GM19043 (cell line): ENCODE measurements at regions not wholly inside any gene's neighbourhood (a gene's known extent, or its start where the extent isn't known, plus 50 kb on each side); places are given as distances from the start of the nearest gene placed in this dataset.

Experiments
- ATAC-seq: cut with Tn5 transposase; IDR thresholded peaks from one replicate; pipeline ENCODE4 v1.9.1; 2021; ENCODE audit warnings: low read depth; ENCODE audit not compliant: unreplicated experiment

DNA sequence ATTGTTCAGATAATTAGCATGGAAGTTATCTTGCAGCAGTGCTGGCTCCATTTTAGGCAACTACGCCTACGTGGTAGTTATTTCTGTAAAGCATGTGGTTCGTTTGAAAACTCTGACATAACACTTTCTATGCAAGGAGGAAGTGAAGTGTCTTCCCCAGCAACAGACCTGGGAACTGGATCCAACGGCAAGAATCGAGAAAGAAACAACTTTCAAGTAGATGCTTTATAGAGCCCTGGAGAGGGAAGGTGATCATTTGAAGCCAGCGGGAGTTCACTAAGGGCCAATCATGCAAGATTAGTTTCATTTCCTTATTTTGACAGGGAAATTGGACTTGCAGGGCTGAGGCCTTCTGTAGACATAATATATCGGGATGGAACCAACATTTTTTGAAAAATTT, 218.3 kb downstream of the ACKR3 start:
- no peak for ATAC-seq

DNA sequence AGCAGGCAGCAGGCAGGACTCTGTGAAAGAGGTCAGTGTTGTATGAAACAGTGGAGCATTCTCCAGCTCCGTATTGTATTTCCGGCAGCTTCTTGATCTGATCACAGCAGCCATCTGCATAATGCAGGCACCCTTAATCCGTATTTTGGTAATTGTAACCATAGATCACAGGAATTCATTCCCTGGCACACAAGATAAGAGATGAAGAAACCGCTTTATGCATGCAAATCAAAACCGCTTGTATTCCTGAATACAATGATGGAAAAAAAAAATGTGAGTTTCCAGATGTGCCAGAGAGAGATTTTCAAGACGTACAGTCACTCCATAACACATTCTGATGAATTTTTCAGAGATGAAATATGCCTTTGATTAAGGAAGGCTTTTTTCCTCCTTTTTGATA, 221.3 kb downstream of the ACKR3 start:
- no peak for ATAC-seq

- no peak for ATAC-seq
Observed at GRCh38 chr2:236793023-236794011, 223.7 kb downstream of the ACKR3 start.

- no peak for ATAC-seq
Observed at GRCh38 chr2:236794176-236794957, 224.7 kb downstream of the ACKR3 start.

- no peak for ATAC-seq
Observed at GRCh38 chr2:236795169-236795860, 225.7 kb downstream of the ACKR3 start.

- no peak for ATAC-seq
Observed at GRCh38 chr2:236795861-236796219, 226.2 kb downstream of the ACKR3 start.

DNA sequence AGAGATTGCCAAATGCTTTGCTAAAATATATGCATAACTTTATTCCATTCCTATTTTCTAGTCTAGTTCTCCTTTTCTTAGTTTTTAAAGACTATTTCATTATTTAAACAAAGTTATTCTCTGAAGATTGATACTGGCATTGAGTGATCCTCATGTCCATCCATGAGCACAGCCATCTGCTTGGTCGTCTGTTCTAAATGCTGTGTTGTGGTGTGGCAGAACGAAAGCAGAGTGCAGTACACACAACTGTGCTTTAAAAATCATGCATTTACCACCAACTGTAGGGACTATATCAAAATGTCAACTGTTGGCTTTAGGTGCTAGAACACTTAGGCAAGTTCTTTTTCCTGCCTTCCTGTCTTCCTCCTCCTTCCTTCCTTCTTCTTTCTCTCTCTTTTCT, 226.6 kb downstream of the ACKR3 start:
- no peak for ATAC-seq

- no peak for ATAC-seq
Observed at GRCh38 chr2:236797411-236797810, 227.8 kb downstream of the ACKR3 start.

DNA sequence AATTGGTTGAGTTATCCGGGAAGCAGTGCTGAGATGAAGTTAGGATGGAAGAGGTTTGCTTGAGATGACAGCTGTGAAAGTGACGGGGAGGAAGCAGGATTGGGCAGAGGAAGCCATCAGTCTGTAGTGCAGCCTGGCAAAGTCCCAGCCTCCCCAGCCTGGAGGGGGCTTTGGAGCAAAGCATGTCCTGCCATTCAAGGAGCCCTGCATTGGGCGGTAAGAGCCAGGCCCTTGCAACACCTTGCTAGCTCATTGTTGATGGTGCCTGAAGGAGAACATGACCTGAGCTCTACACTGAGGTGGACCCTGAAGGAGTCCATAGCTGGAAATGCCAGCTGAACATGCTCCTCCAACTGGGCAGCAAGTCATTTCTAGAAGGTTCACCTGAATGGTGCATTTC, 228.9 kb downstream of the ACKR3 start:
- no peak for ATAC-seq

DNA sequence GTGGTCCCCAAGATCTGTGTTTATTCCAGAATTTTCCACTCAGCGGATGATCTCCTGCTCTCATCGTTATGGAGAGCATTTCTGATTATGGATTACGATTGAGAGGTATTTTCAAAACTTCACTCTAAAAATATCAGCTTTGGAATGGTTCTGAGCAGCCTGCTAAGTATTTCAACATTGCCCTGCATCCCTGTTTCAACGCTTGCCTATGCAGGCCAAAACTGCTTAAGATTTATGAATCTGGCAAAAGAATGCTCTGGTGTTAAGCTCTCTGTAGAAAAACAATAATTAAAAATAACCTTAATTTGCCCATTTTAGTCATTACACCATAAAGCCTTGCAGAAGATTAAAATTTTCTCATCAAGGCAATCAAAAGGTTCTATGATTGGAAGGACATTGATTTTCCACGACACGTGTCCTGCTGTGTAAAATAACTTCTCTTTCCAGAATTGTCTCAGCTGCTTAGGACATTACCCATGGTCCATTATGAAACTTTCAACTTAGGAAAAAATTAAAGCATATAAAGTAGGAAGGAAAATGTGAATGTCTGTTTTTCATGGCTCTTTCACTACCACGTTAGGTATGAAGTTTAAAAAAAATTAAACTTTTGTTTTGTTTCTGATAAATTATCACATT, 229.9 kb downstream of the ACKR3 start:
- no peak for ATAC-seq

- ATAC-seq = no peak
Observed at GRCh38 chr2:236802862-236803261, 233.2 kb downstream of the ACKR3 start.

- ATAC-seq = no peak
Observed at GRCh38 chr2:236803621-236804020, 234.0 kb downstream of the ACKR3 start.

DNA sequence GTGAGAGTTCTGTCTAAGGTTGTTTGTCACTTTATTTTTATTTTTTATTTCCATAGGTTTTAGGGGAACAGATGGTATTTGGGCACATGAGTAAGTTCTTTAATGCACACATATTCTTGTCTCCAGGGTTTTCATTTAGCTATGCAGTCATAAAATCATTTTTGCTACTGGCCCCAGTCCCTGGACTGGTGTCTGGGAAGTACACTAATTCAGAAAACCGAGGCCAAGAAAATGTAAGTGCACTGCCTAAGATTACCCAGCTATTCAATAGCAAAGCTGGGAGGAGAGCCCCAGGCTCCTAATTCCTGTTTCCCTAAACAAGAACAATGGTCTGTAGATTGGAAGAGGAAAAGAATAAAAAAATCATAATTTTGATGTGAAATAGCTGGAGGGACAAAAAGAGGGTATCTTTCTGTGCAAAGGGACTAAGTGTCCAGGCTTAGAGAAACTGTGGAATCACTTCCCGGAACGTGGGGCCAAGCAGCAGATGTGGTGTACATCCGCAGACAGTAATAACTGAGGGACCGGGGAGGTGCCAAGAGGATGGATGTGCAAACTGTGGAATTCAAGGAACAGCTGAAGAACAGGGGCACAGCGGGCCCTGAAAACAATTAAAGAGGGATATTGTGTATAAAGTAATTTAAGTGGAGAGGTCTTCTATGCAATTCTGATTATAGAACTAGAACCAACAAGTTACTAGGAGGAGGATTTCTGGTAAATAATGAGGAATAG, 236.3 kb downstream of the ACKR3 start:
- no peak for ATAC-seq

- ATAC-seq = no peak
Observed at GRCh38 chr2:236809716-236810115, 240.1 kb downstream of the ACKR3 start.

GRCh38 chr2:236811062-236811656, 241.5 kb downstream of the ACKR3 start:
- ATAC-seq = no peak

DNA sequence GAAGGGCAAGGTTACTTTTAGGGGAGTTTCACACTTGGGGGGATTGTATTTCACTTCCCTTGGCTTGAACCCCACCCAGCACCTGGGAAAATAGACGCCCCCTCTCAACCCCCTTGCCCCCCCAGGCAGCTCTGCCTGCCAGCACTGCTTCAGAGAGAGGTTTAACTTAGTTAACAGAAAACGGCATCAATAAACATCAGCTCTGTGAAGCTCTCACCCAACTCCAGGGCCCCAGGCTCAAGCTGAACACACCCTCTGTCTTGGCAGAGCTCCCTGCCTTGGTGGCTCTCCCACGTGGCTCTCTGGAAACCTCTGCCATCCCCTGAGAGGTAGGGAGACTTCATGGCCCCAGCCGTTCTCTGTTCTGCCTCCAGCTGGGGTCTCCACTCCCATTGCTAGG, 244.1 kb downstream of the ACKR3 start:
- ATAC-seq = no peak

DNA sequence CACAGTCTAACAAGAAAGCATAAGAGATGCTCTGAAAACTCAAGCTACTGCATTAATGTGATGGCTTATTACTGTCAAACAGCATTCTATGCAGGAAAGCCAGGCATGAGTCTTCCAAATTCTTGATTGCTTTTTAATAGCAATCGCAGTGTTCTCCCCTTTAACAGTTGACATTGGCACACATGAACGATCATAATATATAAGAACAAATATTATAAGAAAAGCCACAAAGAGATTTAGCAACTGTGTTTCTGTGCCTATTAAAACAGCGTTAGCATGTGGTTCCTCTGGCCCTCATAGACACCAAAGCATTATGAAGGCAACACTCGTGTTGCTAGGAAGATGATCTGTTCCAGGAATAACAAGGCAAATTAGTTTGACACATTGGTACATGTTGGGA, 245.0 kb downstream of the ACKR3 start:
- ATAC-seq = no peak

GRCh38 chr2:236815746-236816145, 246.1 kb downstream of the ACKR3 start:
- no peak for ATAC-seq
